IgD-negative memory B cell (primary cell): ENCODE measurements at regions not wholly inside any gene's neighbourhood (a gene's known extent, or its start where the extent isn't known, plus 50 kb on each side); places are given as distances from the start of the nearest gene placed in this dataset.

Experiments
- H3K27ac Mint-ChIP-seq, 3 donors: one replicate each; pipeline ENCODE4 v1.8.0; 2020 to 2022; ENCODE audit warnings: mild to moderate bottlenecking in 3 of 3, mixed read lengths in 3 of 3, moderate library complexity in 1 of 3
- H3K27me3 Mint-ChIP-seq: one replicate; pipeline ENCODE4 v1.8.0; 2021; ENCODE audit warnings: mixed read lengths
- H3K36me3 Mint-ChIP-seq: one replicate; pipeline ENCODE4 v1.8.0; 2020; ENCODE audit warnings: mild to moderate bottlenecking, mixed read lengths
- H3K4me1 Mint-ChIP-seq, 3 donors: one replicate each; pipeline ENCODE4 v1.8.0; 2020 to 2022; ENCODE audit warnings: mixed read lengths in 3 of 3, mild to moderate bottlenecking in 1 of 3
- H3K4me3 Mint-ChIP-seq, 4 donors: one replicate each; pipeline ENCODE4 v1.8.0; 2020 to 2022; ENCODE audit warnings: mild to moderate bottlenecking in 4 of 4, mixed read lengths in 4 of 4, moderate library complexity in 3 of 4
- H3K9me3 Mint-ChIP-seq, 3 donors: one replicate each; pipeline ENCODE4 v1.8.0; 2020 to 2021; ENCODE audit warnings: mixed read lengths in 3 of 3, mild to moderate bottlenecking in 1 of 3

DNA sequence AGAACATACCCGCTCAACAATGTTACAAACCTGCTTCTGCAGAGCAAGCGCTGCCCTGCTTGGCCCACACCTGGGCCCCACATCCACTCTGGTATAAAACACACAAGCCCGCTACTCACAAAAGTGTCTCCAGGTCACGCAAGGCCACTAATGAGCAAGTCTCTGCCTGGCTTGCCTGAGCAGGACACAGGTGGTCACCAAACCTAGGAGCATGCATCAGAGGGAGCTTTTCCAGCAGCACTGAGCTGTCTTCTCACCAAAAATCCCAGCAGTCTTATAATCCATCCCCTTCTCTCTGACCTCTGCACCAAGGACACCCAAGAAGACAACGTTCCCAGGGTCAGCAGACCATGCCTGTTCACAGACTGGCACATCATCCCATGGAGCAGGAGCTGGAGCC lies 100.8 kb downstream of the DLL1 start:
- no peak overlapping the region for H3K27ac Mint-ChIP-seq
- no peaks in the 10 kb centered on the region for H3K4me1 Mint-ChIP-seq
- H3K9me3 Mint-ChIP-seq = peaks cover 6 to 14% (median 13%) of the 10 kb centered on the region in 3 donors
- H3K4me3 Mint-ChIP-seq = no peak overlapping the region
- H3K36me3 Mint-ChIP-seq = no peaks in the 10 kb centered on the region
- peaks cover 2% of the 10 kb centered on the region for H3K27me3 Mint-ChIP-seq

DNA sequence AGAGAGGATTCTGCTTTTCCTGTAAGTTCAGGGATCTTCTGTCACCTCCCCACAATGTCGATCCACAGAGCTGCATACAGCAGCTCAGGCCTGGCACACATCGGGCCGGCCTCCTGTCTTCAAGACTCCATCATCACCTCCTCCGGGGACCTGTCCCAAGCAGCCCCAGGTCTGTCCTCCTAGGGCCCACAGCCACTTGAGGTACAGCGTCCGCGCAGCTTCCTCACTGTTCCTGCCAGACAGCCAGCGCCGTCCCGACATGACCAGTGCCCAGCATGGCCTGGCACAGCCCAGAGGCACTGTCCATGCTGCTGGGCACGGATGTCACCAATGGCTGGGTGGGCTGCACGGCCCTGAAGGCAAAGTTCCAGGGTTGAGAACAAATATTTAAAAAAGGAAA lies 101.6 kb downstream of the DLL1 start:
- Mint-ChIP-seq H3K9me3 (peaks cover 4 to 7% (median 7%) of the 10 kb centered on the region in 3 donors), H3K27me3 (peaks cover 2% of the 10 kb centered on the region), H3K4me3 (no peak overlapping the region), H3K36me3 (no peaks in the 10 kb centered on the region), H3K27ac (no peak overlapping the region), H3K4me1 (no peaks in the 10 kb centered on the region)

DNA sequence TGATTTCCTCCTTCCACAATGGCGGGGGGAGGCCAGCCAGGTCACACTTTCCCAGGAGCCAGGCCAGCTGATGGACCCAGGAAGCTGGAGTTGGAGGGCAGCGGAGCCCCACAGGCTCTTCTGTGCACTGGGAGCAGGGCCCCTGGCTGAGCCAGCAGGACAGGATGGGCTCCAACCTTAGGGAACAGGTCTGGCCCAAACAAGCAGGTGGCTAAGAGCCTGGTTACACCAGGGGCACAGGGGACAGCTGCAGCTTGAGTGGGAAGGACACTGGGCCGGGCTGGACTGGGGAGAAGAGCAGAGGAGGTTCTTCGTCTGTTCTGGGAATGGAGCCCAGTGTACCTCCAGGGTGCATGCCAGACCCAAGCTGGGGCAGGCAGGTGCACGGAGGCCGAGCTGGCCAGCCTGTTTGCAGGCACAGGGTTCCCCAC lies 102.3 kb downstream of the DLL1 start:
- Mint-ChIP-seq H3K9me3 (peaks cover under 1 to 1% (median 1%) of the 10 kb centered on the region in 3 donors), H3K27ac (no peak overlapping the region), H3K4me1 (no peaks in the 10 kb centered on the region), H3K27me3 (peaks cover 2% of the 10 kb centered on the region), H3K4me3 (no peak overlapping the region), H3K36me3 (no peaks in the 10 kb centered on the region)

DNA sequence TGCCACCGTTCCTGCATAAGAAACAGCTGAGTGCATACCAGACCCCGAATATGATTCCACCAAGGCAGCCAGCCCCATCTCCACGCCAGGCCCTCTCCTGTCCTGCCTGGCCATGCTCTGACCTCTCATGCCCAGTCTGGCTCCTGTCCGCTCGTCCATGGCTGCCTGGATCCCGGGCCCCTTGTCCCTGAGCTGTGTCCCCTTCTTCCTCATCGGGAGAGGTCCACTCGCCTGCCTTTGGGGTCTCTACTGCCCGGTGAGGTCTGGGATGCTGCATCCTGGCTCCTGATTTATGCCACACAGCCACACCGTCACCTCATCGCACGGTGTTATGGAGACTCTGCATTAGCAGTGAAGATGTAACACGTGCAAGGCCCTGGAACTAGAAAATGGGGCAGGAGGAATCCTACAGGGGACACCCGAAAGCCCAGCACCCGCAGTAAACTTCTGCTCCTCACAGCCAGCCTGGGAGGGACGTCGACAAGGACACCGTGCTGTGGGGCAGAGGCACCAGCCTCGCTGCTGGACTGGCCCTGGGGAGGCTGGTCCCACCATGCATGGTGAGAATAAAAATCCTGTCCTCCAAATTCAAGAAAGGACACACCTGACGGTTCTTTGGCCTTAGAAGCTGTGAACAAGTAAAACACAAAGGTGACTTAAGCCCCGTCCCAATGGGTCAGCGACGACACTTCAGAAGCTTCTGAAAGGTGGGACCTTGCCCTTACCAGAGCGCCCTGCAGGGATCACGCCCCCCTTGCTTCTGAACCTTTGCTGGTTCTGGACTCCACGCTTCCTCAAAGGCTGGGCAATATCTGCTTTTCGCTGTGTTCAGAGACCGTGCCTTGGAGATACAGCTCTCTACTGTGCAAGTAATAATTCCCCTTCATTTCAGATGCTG lies 103.0 kb downstream of the DLL1 start:
- H3K36me3 Mint-ChIP-seq = no peaks in the 10 kb centered on the region
- no peak overlapping the region for H3K4me3 Mint-ChIP-seq
- peaks cover 2 to 7% (median 3%) of the 10 kb centered on the region in 3 donors for H3K9me3 Mint-ChIP-seq
- H3K27ac Mint-ChIP-seq = no peak overlapping the region
- H3K4me1 Mint-ChIP-seq = no peaks in the 10 kb centered on the region
- peaks cover 2% of the 10 kb centered on the region for H3K27me3 Mint-ChIP-seq

DNA sequence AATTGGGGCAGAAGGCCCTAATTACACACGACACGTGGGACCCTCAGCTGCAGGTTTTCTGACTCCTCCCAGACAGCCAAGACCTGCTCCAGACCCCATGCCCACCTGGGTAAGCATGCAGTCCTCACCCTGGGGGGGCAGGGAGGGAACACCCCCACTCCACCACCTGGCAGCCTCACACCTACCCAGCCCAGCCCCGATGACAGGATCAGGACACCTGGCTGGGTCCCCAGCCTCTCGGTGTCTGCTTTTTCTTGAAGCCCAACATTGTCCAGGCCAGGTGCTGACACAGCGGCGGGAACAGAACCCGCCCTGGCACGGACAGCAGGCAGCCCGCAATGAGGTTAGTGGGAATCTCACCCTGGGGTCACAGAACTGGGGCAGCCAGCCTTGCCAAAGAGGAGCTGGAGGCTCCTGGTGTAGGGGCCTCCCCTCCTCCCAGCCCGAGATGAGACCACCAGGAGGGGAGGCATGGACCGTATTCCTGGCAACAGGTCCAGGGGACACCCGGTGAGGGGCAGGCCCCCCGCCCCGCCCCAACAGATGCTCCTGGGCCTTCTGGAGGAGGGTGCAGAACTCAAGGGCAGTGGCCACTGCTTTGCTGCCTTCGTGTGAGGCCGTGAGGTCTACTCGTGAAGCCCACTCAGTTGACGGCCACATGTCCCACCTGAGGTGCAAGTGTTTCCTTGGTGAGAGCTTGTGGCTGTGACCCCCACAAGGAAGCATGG lies 103.8 kb downstream of the DLL1 start:
- no peak overlapping the region for H3K27ac Mint-ChIP-seq
- H3K4me1 Mint-ChIP-seq = no peaks in the 10 kb centered on the region
- no peak overlapping the region for H3K4me3 Mint-ChIP-seq
- peaks cover 2 to 11% (median 3%) of the 10 kb centered on the region in 3 donors for H3K9me3 Mint-ChIP-seq
- H3K27me3 Mint-ChIP-seq = no peaks in the 10 kb centered on the region
- H3K36me3 Mint-ChIP-seq = peaks cover 1% of the 10 kb centered on the region

DNA sequence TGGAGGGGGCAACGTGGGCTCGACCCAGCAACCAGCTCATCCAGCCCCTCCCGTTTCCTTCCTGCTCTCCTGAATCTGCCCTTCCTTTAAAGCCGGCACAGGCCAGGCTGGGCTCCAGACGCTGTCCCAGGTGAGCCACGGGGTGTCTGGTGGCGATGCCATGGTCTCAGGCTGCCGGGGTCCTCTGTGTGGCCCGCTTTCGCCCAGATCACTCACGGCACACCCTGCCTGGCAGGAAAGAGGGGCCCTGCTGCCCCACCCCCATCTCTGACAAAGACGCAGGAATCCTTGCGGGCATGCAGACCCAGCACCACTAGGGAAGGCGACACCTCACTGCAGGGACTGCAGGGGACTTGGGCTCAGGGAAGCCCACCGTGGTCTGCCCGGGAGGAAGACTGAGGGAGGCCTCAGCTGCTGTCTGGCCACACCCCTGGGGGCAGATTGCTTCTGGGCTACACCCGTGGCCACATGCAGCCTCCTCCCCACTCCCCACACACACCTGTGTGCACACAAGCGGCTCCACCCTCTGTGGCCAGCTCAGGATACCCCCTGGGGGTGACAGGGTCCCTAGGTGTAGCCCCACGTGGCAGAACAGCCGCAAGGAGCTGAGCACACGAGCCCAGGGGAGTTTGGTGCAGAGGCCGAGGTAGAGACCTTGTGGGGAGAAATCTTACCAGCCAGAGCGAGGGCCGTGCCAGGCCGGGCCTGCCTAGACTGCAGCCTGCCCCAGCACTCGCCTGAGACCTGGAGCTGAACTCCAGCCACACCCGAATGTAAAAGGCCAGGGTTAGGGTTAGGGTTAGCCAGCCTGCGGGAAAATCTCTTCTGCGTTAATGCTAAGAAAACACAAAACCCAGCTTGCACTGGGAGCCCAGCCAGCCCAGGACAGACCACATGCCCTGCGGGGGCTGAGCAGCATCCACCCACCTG lies 104.6 kb downstream of the DLL1 start:
- H3K9me3 Mint-ChIP-seq = peaks cover 2 to 11% (median 3%) of the 10 kb centered on the region in 3 donors
- H3K36me3 Mint-ChIP-seq = peaks cover 1% of the 10 kb centered on the region
- no peaks in the 10 kb centered on the region for H3K4me1 Mint-ChIP-seq
- no peaks in the 10 kb centered on the region for H3K27me3 Mint-ChIP-seq
- no peak overlapping the region for H3K27ac Mint-ChIP-seq
- no peak overlapping the region for H3K4me3 Mint-ChIP-seq

DNA sequence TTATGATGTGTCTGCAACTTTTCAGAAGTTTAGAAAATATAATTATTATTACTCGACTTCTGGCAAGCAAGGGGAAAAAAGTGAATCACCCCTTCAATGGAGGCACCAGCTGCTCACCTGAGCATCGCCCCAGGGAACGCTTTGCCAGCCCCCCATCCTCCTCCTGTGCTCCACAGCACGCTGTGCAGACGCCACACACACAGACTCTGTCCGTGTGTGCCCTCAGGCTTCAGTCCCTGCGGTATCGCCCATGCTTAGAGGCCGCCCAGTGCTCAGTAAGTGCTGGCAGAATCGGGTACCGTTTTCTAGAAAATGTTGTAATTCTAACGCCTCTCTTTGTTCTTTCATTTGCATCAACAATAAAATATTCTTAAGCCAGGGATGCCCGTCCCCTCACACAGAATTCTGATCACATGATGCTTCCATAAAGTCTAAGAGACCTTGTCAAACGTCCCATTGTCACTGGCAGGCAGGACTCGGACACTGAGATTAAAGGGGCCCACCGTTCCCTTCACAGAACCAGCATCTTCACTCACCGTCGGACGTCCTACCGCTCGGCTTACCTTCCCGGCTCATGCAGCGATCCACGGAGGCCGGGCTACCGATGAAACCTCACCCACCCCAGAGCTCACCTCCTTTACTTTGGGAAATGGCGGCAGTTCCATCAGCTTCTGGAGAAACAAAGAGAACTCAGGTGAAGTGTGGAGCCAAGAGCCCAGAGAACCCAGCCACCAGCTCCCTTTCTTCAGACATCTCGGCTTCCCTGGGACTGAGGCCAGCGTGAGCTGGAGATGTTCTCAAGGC lies 105.5 kb downstream of the DLL1 start:
- Mint-ChIP-seq H3K27me3 (peaks cover 1% of the 10 kb centered on the region), H3K9me3 (peaks cover 2 to 11% (median 3%) of the 10 kb centered on the region in 3 donors), H3K27ac (peak overlapping the region in 1 of 3 donors; percentile 76), H3K4me3 (no peak overlapping the region), H3K4me1 (no peaks in the 10 kb centered on the region), H3K36me3 (peaks cover 1% of the 10 kb centered on the region)

DNA sequence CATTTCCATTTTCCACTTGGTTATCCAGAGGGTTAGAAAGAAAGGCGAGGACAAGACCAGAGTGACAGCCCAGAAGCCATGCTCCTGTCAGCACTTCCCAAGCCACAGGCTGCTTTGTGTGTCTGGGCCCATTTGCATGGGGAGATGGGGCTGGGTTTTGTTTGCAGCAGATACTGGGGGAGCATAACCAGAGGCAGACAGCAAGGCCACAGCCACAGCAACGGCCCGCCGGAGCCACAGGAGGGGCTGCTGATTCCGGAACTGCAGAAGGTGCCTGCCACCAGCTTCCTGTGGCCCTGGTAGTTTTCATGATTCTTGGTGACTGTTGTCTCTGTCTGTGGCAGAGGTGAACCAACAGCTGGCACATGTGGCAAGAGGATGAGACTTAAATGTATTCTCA lies 106.6 kb downstream of the DLL1 start:
- no peak overlapping the region for H3K27ac Mint-ChIP-seq
- peaks cover 2 to 11% (median 3%) of the 10 kb centered on the region in 3 donors for H3K9me3 Mint-ChIP-seq
- H3K27me3 Mint-ChIP-seq = peaks cover 1% of the 10 kb centered on the region
- H3K36me3 Mint-ChIP-seq = peaks cover 1% of the 10 kb centered on the region
- no peaks in the 10 kb centered on the region for H3K4me1 Mint-ChIP-seq
- H3K4me3 Mint-ChIP-seq = no peak overlapping the region

DNA sequence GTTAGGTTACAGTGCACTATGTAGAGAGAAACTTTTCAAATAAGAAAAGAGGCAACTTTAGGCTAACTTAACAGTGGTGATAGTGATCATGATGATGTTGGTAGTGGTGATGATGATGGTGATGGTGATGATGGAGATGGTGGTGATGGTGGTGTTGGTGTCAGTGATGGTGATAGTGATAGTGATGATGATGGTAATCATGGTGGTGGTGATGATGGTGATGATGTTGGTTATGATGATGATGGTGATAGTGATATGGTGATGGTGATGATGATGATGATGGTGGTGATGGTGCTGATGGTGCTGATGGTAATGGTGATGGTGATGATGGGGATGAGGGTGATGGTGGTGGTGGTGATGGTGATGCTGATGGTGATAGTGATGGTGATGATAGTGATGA lies 107.4 kb downstream of the DLL1 start:
- Mint-ChIP-seq H3K27me3 (peaks cover 1% of the 10 kb centered on the region), H3K9me3 (peaks cover 2 to 11% (median 3%) of the 10 kb centered on the region in 3 donors), H3K36me3 (peaks cover 1% of the 10 kb centered on the region), H3K4me3 (no peak overlapping the region), H3K27ac (peak overlapping the region in 1 of 3 donors; percentile 0), H3K4me1 (no peaks in the 10 kb centered on the region)

DNA sequence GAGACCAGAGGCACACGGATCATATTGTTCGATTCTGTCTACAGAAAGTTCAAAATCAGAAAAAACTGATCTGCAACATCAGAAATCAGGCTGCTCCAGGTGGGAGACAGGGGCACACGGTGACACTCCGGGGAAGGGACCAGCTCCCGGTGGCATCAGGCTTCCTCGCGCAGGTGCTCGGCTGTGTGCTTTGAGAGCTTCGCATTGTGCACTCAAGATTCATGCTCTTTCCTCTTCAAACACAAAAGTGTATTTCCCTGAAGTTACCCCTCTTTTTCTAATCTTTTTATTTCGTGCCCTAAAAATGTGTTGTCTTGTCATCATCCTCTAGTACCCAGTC lies 108.1 kb downstream of the DLL1 start:
- Mint-ChIP-seq H3K4me3 (no peak overlapping the region), H3K27ac (no peak overlapping the region), H3K9me3 (peaks cover 2 to 11% (median 3%) of the 10 kb centered on the region in 3 donors), H3K4me1 (no peaks in the 10 kb centered on the region), H3K36me3 (peaks cover 1% of the 10 kb centered on the region), H3K27me3 (peaks cover 1% of the 10 kb centered on the region)

DNA sequence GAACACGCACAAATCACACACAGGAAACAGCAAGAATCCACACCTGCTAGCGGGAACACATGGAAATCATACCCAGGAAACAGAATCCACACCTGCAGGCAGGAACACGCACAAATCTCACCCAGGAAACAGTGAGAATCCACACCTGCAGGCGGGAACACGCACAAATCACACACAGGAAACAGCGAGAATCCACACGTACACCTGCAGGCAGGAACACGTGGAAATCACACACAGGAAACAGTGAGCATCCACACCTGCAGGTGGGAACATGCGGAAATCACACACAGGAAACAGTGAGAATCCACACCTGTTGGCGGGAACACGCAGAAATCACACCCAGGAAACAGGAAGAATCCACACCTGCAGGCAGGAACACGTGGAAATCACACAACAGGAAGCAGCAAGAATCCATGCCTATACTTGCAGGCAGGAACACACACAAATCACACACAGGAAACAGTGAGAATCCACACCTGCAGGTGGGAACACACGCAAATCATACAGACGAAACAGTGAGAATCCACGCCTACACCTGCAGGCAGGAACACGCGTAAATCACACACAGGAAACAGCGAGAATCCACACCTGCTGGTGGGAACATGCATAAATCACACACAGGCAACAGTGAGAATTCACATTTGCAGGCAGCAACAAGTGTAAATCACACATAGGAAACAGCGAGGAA lies 108.6 kb downstream of the DLL1 start:
- Mint-ChIP-seq H3K4me1 (no peaks in the 10 kb centered on the region), H3K27ac (no peak overlapping the region), H3K36me3 (peaks cover 1% of the 10 kb centered on the region), H3K27me3 (peaks cover 1% of the 10 kb centered on the region), H3K9me3 (peaks cover 2 to 11% (median 3%) of the 10 kb centered on the region in 3 donors), H3K4me3 (no peak overlapping the region)

DNA sequence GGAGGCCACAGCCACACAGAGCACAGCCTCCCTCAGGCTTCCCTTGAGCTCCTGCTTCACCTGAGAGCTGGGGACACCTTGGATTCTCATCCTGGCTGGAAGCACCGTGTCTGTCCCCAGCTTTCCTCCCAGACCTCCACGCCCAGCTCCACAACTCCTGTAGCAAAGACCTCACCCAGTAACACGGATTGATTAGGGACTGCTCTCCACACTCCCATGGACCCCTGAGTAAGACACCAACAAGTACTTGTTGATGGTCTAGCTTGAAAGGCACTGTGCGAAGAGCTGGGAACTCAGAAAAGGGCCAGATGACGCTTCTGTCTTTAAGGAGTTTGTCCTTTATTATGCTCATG lies 109.6 kb downstream of the DLL1 start:
- no peaks in the 10 kb centered on the region for H3K4me1 Mint-ChIP-seq
- peaks cover 1% of the 10 kb centered on the region for H3K36me3 Mint-ChIP-seq
- H3K4me3 Mint-ChIP-seq = no peak overlapping the region
- H3K27me3 Mint-ChIP-seq = peaks cover 1% of the 10 kb centered on the region
- H3K27ac Mint-ChIP-seq = no peak overlapping the region
- peaks cover 2 to 11% (median 3%) of the 10 kb centered on the region in 3 donors for H3K9me3 Mint-ChIP-seq

DNA sequence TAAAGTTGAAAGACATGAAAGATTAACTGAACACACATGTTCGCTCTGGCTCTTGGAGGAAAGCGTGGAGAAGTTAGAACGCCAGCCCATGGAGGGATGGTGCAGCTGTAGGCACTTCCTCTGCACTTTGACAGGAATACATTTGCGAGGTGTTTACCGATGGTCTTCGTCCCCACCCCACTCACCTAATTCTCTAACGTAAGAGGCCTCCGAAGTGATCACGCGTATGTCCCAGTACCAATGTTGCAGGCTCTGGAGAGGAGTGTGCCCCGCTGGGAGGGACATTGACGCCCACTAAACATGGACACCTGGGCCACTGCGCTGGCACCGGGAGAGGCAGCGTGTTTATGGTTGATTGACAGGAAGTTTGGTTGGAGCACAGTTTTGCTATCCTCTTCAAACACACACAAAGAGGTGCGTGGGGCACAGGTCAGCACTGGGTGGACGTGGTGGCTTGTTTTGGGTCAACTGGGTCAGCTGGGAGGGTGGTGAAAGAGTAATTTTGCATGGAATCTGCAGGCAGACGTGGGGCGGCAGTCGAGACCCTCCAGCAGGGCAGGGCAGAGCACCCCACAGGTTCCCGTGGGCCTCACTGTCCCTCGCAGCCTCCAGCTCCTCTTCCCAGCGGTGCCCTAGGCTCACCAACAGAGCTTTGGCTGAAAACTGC lies 110.1 kb downstream of the DLL1 start:
- peaks cover 1% of the 10 kb centered on the region for H3K27me3 Mint-ChIP-seq
- peaks cover 2 to 11% (median 3%) of the 10 kb centered on the region in 3 donors for H3K9me3 Mint-ChIP-seq
- H3K4me3 Mint-ChIP-seq = no peak overlapping the region
- no peak overlapping the region for H3K27ac Mint-ChIP-seq
- no peaks in the 10 kb centered on the region for H3K4me1 Mint-ChIP-seq
- peaks cover 1% of the 10 kb centered on the region for H3K36me3 Mint-ChIP-seq
